ENCODE measurements at regions not wholly inside any gene's neighbourhood (a gene's known extent, or its start where the extent isn't known, plus 50 kb on each side); places are given as distances from the start of the nearest gene placed in this dataset.

DNA sequence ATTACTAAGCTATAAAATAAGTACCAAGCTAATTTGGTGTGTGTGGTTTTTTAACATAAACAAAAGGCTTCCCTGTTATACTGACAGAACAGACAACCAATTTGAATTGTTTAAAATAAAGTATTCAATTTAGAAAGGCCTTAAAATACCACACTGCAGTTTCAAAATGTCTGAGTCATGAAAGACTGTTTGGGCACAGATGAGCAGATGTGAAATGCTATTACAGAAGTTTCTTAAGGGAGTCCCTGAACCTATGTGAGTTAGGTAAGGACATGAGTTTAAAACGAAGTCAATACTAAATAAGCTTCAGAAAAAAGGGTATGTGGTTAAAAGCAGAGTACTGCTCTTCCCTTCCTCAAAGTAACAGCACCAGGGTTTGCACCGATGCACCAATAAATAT lies 69.7 kb upstream of the SETMAR start:
- TF ChIP-seq, protein P1, sequence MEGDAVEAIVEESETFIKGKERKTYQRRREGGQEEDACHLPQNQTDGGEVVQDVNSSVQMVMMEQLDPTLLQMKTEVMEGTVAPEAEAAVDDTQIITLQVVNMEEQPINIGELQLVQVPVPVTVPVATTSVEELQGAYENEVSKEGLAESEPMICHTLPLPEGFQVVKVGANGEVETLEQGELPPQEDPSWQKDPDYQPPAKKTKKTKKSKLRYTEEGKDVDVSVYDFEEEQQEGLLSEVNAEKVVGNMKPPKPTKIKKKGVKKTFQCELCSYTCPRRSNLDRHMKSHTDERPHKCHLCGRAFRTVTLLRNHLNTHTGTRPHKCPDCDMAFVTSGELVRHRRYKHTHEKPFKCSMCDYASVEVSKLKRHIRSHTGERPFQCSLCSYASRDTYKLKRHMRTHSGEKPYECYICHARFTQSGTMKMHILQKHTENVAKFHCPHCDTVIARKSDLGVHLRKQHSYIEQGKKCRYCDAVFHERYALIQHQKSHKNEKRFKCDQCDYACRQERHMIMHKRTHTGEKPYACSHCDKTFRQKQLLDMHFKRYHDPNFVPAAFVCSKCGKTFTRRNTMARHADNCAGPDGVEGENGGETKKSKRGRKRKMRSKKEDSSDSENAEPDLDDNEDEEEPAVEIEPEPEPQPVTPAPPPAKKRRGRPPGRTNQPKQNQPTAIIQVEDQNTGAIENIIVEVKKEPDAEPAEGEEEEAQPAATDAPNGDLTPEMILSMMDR (IDR thresholded peaks at IDR 0.05): no peak
- no peak for TF ChIP-seq POLR2A (IDR thresholded peaks at IDR 0.05)
- TF ChIP-seq EP300 (IDR thresholded peaks at IDR 0.05): no peak

Measured in tibial nerve (tissue), 4 donors.